OCI-LY7 (cell line): ENCODE measurements at regions not wholly inside any gene's neighbourhood (a gene's known extent, or its start where the extent isn't known, plus 50 kb on each side); places are given as distances from the start of the nearest gene placed in this dataset.

Experiments used
- CTCF ChIP-seq: fragments of 200-600 bp; sonication (generic); conservative IDR thresholded peaks from 2 replicates; pipeline ENCODE4 v1.5.1; 2014; ENCODE audit warnings: mild to moderate bottlenecking, antibody characterized with exemption, low read length, moderate library complexity, mixed read lengths
- EZH2phosphoT487 ChIP-seq: fragments of 200-600 bp; sonication (generic); IDR thresholded peaks from 2 replicates; pipeline ENCODE4 v1.6.1; 2018; ENCODE audit warnings: low read depth, borderline replicate concordance, mild to moderate bottlenecking, mixed run types, antibody characterized with exemption, low read length, moderate library complexity, mixed read lengths

GRCh38 chr3:184486614-184487013 is 75.0 kb upstream of the EPHB3 start:
- TF ChIP-seq CTCF (no peak), EZH2phosphoT487 (no peak)
